CD4-positive, alpha-beta T cell (primary cell): ENCODE measurements at regions not wholly inside any gene's neighbourhood (a gene's known extent, or its start where the extent isn't known, plus 50 kb on each side); places are given as distances from the start of the nearest gene placed in this dataset.

Source experiments
- ATAC-seq: fragments of 200-7000 bp; cut with Tn5 transposase; one replicate; pipeline ENCODE4 v1.10.0; 2022; ENCODE audit warnings: mild to moderate bottlenecking; ENCODE audit not compliant: poor library complexity
- CTCF ChIA-PET: fragments of 350-600 bp; sonication (Branson Sonifier 250); formaldehyde crosslinking; loops from one replicate; lab custom pipeline; 2021; ENCODE audit warnings: antibody characterized with exemption, inconsistent platforms; lab: Charles Lee
- POLR2A ChIA-PET: fragments of 350-600 bp; sonication (Branson Sonifier 250); formaldehyde crosslinking; loops from one replicate; lab custom pipeline; 2021; ENCODE audit warnings: antibody characterized with exemption, inconsistent platforms; lab: Charles Lee
- DNase-seq, 14 experiments: peaks; one replicate each; pipeline ENCODE4 v3.0.0-alpha.2; 2013 to 2020; ENCODE audit warnings: mixed read lengths in 2 of 14
- H3K27ac ChIP-seq, 2 donors: one replicate each; pipeline versions ENCODE4 v1.5.1 to v1.7.0; 2013; ENCODE audit warnings: low read length in 2 of 2, low read depth in 1 of 2, mild to moderate bottlenecking in 1 of 2
- H3K27me3 ChIP-seq, 2 experiments: 1 replicate in 1 of 2; 2 replicates in 1 of 2; pipeline versions ENCODE4 v1.6.1 to v1.7.0; 2013; ENCODE audit warnings: low read length in 2 of 2, control low read depth in 1 of 2, mild to moderate bottlenecking in 1 of 2, moderate library complexity in 1 of 2; ENCODE audit not compliant: insufficient read depth in 2 of 2, control insufficient read depth in 1 of 2
- H3K36me3 ChIP-seq: one replicate; pipeline ENCODE4 v1.6.1; 2013; ENCODE audit warnings: low read length, control low read depth; ENCODE audit not compliant: insufficient read depth
- H3K4me1 ChIP-seq: one replicate; pipeline ENCODE4 v1.6.1; 2013; ENCODE audit warnings: low read length, control low read depth; ENCODE audit not compliant: insufficient read depth
- H3K4me3 ChIP-seq: one replicate; pipeline ENCODE4 v1.5.1; 2013; ENCODE audit warnings: mild to moderate bottlenecking, low read length, moderate library complexity
- H3K9me3 ChIP-seq, 2 experiments: 1 replicate in 1 of 2; 2 replicates in 1 of 2; pipeline versions ENCODE4 v1.6.1 to v1.7.0; 2013; ENCODE audit warnings: low read length in 2 of 2, mild to moderate bottlenecking in 2 of 2, control low read depth in 1 of 2, moderate library complexity in 1 of 2; ENCODE audit not compliant: control insufficient read depth in 1 of 2, insufficient read depth in 1 of 2
- H3K27ac Mint-ChIP-seq: one replicate; pipeline ENCODE4 v1.8.0; 2020; ENCODE audit warnings: mixed read lengths
- H3K27me3 Mint-ChIP-seq: one replicate; pipeline ENCODE4 v1.8.0; 2021; ENCODE audit warnings: mixed read lengths
- H3K36me3 Mint-ChIP-seq: one replicate; pipeline ENCODE4 v1.8.0; 2021; ENCODE audit warnings: low read depth, mixed read lengths
- H3K4me1 Mint-ChIP-seq: one replicate; pipeline ENCODE4 v1.8.0; 2021; ENCODE audit warnings: low read depth, mixed read lengths
- H3K4me3 Mint-ChIP-seq: one replicate; pipeline ENCODE4 v1.8.0; 2020; ENCODE audit warnings: mild to moderate bottlenecking, mixed read lengths
- H3K9me3 Mint-ChIP-seq: one replicate; pipeline ENCODE4 v1.8.0; 2020; ENCODE audit warnings: mixed read lengths
- intact Hi-C, 2 experiments: fragments of 100-400 bp; cut with DNase I in 1 of 2; cut with micrococcal nuclease in 1 of 2; formaldehyde crosslinking; loops; one replicate each; pipeline versions ENCODE4 v1.15.1 to v1.9.0; 2023 to 2025; cut with DNase I, micrococcal nuclease
- TF ChIP-seq, protein P1 (sequence below): fragments of 200-600 bp; IDR thresholded peaks from one replicate; pipeline ENCODE4 v1.8.0; 2022; ENCODE audit warnings: antibody characterized with exemption, mild to moderate bottlenecking

DNA sequence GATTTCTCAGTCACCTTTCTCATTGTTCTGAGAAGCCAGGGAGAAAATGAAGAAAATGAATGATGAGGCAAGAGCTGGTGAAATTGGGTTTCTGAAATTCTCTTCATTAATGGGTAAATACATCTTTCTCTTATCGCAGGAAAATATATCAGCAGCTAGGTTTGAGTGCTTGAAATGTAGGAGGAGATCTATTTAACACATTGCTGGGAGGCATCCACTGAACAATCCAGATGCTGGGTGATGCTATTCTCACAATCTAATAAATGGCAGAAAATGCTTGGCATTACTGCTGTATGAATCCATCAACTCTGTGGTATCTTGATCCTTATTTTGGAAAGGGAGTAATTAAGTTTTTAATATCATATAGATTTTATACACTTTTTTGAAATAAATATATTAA lies 199.6 kb upstream of the LRP1B start:
- intact Hi-C loops, result no loop called here
- ATAC-seq (no peak), DNase-seq (no peak)
- H3K27ac Mint-ChIP-seq, result no peak overlapping the region
- no peaks in the 10 kb centered on the region for H3K27me3 Mint-ChIP-seq
- H3K4me3 Mint-ChIP-seq, result no peak overlapping the region
- Histone ChIP-seq H3K36me3 (no peaks in the 10 kb centered on the region), H3K4me3 (no peak overlapping the region), H3K27ac (no peak overlapping the region), H3K27me3 (no peaks in the 10 kb centered on the region), H3K4me1 (no peaks in the 10 kb centered on the region), H3K9me3 (peaks cover 0 to 5% of the 10 kb centered on the region in 2 experiments)
- H3K4me1 Mint-ChIP-seq, result no peaks in the 10 kb centered on the region
- ChIA-PET POLR2A (no interaction called here), CTCF (no interaction called here)
- peaks cover 13% of the 10 kb centered on the region for H3K9me3 Mint-ChIP-seq
- TF ChIP-seq, protein P1, sequence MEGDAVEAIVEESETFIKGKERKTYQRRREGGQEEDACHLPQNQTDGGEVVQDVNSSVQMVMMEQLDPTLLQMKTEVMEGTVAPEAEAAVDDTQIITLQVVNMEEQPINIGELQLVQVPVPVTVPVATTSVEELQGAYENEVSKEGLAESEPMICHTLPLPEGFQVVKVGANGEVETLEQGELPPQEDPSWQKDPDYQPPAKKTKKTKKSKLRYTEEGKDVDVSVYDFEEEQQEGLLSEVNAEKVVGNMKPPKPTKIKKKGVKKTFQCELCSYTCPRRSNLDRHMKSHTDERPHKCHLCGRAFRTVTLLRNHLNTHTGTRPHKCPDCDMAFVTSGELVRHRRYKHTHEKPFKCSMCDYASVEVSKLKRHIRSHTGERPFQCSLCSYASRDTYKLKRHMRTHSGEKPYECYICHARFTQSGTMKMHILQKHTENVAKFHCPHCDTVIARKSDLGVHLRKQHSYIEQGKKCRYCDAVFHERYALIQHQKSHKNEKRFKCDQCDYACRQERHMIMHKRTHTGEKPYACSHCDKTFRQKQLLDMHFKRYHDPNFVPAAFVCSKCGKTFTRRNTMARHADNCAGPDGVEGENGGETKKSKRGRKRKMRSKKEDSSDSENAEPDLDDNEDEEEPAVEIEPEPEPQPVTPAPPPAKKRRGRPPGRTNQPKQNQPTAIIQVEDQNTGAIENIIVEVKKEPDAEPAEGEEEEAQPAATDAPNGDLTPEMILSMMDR, result no peak
- no peaks in the 10 kb centered on the region for H3K36me3 Mint-ChIP-seq

DNA sequence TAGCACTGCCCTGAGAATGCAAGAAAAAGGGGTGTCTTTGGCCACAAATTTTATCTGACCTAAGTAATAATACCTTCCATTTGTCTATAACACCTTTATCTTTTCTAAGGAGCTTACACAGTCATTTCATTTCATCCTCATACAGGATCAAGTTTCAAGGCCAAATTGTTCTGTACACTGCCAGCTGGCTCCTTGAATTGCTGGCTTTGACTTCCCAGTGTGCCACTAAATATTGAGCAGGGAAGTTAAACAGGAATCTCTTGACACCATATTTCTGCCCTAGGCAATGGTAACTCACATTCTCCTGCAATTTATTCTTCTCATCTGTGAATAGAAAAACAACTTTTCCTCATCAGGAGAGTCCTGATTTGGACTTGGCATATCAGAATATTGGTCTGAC lies 195.1 kb upstream of the LRP1B start:
- ChIA-PET CTCF (no interaction called here), POLR2A (no interaction called here)
- Mint-ChIP-seq H3K9me3 (peaks cover 3% of the 10 kb centered on the region), H3K36me3 (no peaks in the 10 kb centered on the region), H3K4me3 (no peak overlapping the region), H3K27ac (no peak overlapping the region), H3K4me1 (no peaks in the 10 kb centered on the region), H3K27me3 (no peaks in the 10 kb centered on the region)
- no peaks in the 10 kb centered on the region for H3K36me3 ChIP-seq
- H3K27me3 ChIP-seq, result no peaks in the 10 kb centered on the region
- no peak overlapping the region for H3K4me3 ChIP-seq
- intact Hi-C loops, result no loop called here
- DNase-seq (no peak), ATAC-seq (no peak)
- no peaks in the 10 kb centered on the region for H3K9me3 ChIP-seq
- no peaks in the 10 kb centered on the region for H3K4me1 ChIP-seq
- no peak overlapping the region for H3K27ac ChIP-seq
- TF ChIP-seq, protein P1, result no peak

DNA sequence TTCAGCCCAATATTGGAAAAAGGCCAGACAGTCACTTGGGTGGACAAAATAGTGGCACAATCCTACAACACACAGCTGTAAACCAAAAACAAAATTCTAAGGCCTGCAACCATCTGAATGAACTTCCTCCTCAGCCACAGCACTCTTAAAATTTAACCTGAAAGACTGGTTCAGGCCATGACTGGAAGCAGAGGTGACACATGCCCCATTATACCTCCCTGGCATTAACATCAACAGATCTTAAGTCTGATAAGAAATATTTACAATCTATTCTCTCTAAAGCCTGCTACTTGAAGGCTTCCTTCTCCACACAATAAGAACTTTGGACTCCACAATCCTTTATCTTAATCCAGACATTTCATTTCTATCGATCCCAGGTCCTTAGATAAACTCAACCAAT lies 192.4 kb upstream of the LRP1B start:
- ATAC-seq (no peak), DNase-seq (no peak)
- no peaks in the 10 kb centered on the region for H3K36me3 Mint-ChIP-seq
- intact Hi-C loops, result no loop called here
- TF ChIP-seq, protein P1, result no peak
- Histone ChIP-seq H3K27ac (no peak overlapping the region), H3K36me3 (no peaks in the 10 kb centered on the region), H3K4me1 (no peaks in the 10 kb centered on the region), H3K4me3 (no peak overlapping the region), H3K9me3 (no peaks in the 10 kb centered on the region), H3K27me3 (no peaks in the 10 kb centered on the region)
- peaks cover 3% of the 10 kb centered on the region for H3K9me3 Mint-ChIP-seq
- no peak overlapping the region for H3K4me3 Mint-ChIP-seq
- no peaks in the 10 kb centered on the region for H3K27me3 Mint-ChIP-seq
- H3K4me1 Mint-ChIP-seq, result no peaks in the 10 kb centered on the region
- H3K27ac Mint-ChIP-seq, result no peak overlapping the region
- POLR2A ChIA-PET, result no interaction called here
- CTCF ChIA-PET, result no interaction called here
